HepG2 (cell line): ENCODE measurements at regions not wholly inside any gene's neighbourhood (a gene's known extent, or its start where the extent isn't known, plus 50 kb on each side); places are given as distances from the start of the nearest gene placed in this dataset.

ENCODE experiments used
- ATAC-seq: fragments of 200-7000 bp; cut with Tn5 transposase; 3 replicates; pipeline ENCODE4 v1.9.1; 2020; ENCODE audit warnings: mild to moderate bottlenecking, moderate library complexity
- BruUV-seq: library from RNA; stranded (reverse); fragments of 400-500 nt; replicated peaks from 2 replicates; lab custom pipeline; 2021; lab: Mats Ljungman, UMichigan
- CTCF ChIA-PET: fragments of 300-600 bp; formaldehyde crosslinking; extraction: SDS; loops from one replicate; lab custom pipeline; 2021; ENCODE audit warnings: low total read pairs, inconsistent platforms, low intra/inter-chr PET ratio; lab: Yijun Ruan, JAX
- POLR2A ChIA-PET: fragments of 350-600 bp; sonication (Branson Sonifier 250); formaldehyde crosslinking; loops from one replicate; lab custom pipeline; 2020; ENCODE audit warnings: antibody characterized with exemption, inconsistent platforms; lab: Yijun Ruan, JAX
- DNase-seq: peaks from one replicate; pipeline ENCODE4 v3.0.0-alpha.2; 2015; ENCODE audit warnings: low spot score
- FAIRE-seq: peaks from 3 replicates; lab custom pipeline; 2011; peaks lifted over from hg19 to GRCh38; lab: Jason Lieb, UNC
- H2AFZ ChIP-seq: one replicate; pipeline ENCODE4 v1.6.1; 2011; ENCODE audit warnings: low read length, inconsistent platforms
- H3K27ac ChIP-seq: fragments of 300-600 bp; 3 replicates; pipeline ENCODE4 v1.8.0; 2011; ENCODE audit warnings: mixed run types, mild to moderate bottlenecking, mixed read lengths, low read length, inconsistent platforms; ENCODE audit not compliant: insufficient read depth; ENCODE audit errors: extremely low read length
- H3K27me3 ChIP-seq, 2 experiments: fragments of 200-600 bp in 1 of 2; 2 replicates in 1 of 2; 3 replicates in 1 of 2; pipeline versions ENCODE4 v1.6.0 to v1.8.0; 2011; ENCODE audit warnings: low read length in 2 of 2, mild to moderate bottlenecking in 2 of 2, moderate library complexity in 2 of 2, inconsistent platforms in 1 of 2; ENCODE audit not compliant: insufficient read depth in 2 of 2, control insufficient read depth in 1 of 2
- H3K36me3 ChIP-seq, 2 experiments: fragments of 200-600 bp in 1 of 2; replicated peaks in 1 of 2; 2 replicates in 1 of 2; 3 replicates in 1 of 2; pipeline versions ENCODE4 v1.5.1 to v1.8.0; 2011; ENCODE audit warnings: low read length in 2 of 2, inconsistent platforms in 1 of 2; ENCODE audit not compliant: insufficient read depth in 2 of 2, control insufficient read depth in 1 of 2
- H3K4me1 ChIP-seq: 2 replicates; pipeline ENCODE4 v1.5.1; 2012; ENCODE audit warnings: low read length, inconsistent platforms; ENCODE audit not compliant: insufficient read depth
- H3K4me2 ChIP-seq: 2 replicates; pipeline ENCODE4 v1.6.0; 2011; ENCODE audit warnings: low read depth, low read length, inconsistent platforms
- H3K4me3 ChIP-seq, 3 experiments: fragments of 200-600 bp in 1 of 3; sonication (generic), shearing (Covaris generic) in 1 of 3; replicated peaks in 1 of 3; 2 replicates each; pipeline ENCODE4 v1.5.1; 2011 to 2016; ENCODE audit warnings: low read length in 3 of 3, inconsistent platforms in 2 of 3, low read depth in 2 of 3, mild to moderate bottlenecking in 2 of 3, control low read depth in 1 of 3, mixed read lengths in 1 of 3; ENCODE audit not compliant: insufficient read depth in 1 of 3
- H3K79me2 ChIP-seq: one replicate; pipeline ENCODE4 v1.6.1; 2011; ENCODE audit warnings: low read length, inconsistent platforms; ENCODE audit not compliant: insufficient read depth
- H3K9ac ChIP-seq: 2 replicates; pipeline ENCODE4 v1.6.0; 2011; ENCODE audit warnings: mild to moderate bottlenecking, low read depth, low read length, inconsistent platforms; ENCODE audit not compliant: insufficient read depth
- H3K9me3 ChIP-seq: 2 replicates; pipeline ENCODE4 v1.5.1; 2012; ENCODE audit warnings: mild to moderate bottlenecking, low read length
- H4K20me1 ChIP-seq: 2 replicates; pipeline ENCODE4 v1.6.0; 2011; ENCODE audit warnings: inconsistent platforms, mild to moderate bottlenecking, low read length, moderate library complexity; ENCODE audit not compliant: insufficient read depth
- FOXO1 ChIP-seq: sonication (generic); formaldehyde crosslinking; IDR thresholded peaks from 2 replicates; pipeline ENCODE4 v1.4.0; 2020; ENCODE audit warnings: missing genetic modification reagents
- MAFK ChIP-seq, 2 experiments: IDR thresholded peaks in 1 of 2; conservative IDR thresholded peaks in 1 of 2; 2 replicates each; pipeline ENCODE4 v1.6.1; 2011; ENCODE audit warnings: improper control_type of control experiment in 2 of 2, low read length in 2 of 2
- POLR2AphosphoS2 ChIP-seq: IDR thresholded peaks from 2 replicates; pipeline ENCODE4 v1.6.1; 2011; ENCODE audit warnings: low read depth, low read length, improper control_type of control experiment
- REL ChIP-seq: sonication (generic); formaldehyde crosslinking; conservative IDR thresholded peaks from 2 replicates; pipeline ENCODE4 v1.8.0; 2022; ENCODE audit warnings: mild to moderate bottlenecking, missing genetic modification reagents, moderate library complexity
- TOPORS ChIP-seq: sonication (generic); formaldehyde crosslinking; IDR thresholded peaks from 2 replicates; pipeline ENCODE4 v1.8.0; 2023; ENCODE audit warnings: mild to moderate bottlenecking, missing genetic modification reagents
- ZBTB26 ChIP-seq: IDR thresholded peaks from 2 replicates; pipeline ENCODE4 v1.6.1; 2016; ENCODE audit warnings: missing compliant biosample characterization, missing genetic modification reagents, borderline replicate concordance
- ZNF121 ChIP-seq: sonication (generic); formaldehyde crosslinking; IDR thresholded peaks from 2 replicates; pipeline ENCODE4 v1.5.0; 2020; ENCODE audit warnings: mild to moderate bottlenecking, missing genetic modification reagents
- ZNF44 ChIP-seq: sonication (generic); formaldehyde crosslinking; IDR thresholded peaks from 2 replicates; pipeline ENCODE4 v1.5.1; 2020; ENCODE audit warnings: mild to moderate bottlenecking, missing genetic modification reagents
- WGBS: methylation state at CpG from one replicate; pipeline ENCODE4 v1.1.6; 2017; ENCODE audit warnings: low lambda C conversion rate; 5-methylcytosine and 5-hydroxymethylcytosine counted together
- in situ Hi-C: cut with HindIII; loops from 2 replicates; pipeline ENCODE4 v1.10.0; 2017; ENCODE audit warnings: low pct_unique_long_range_greater_than_20kb; ENCODE audit not compliant: extremely low pct_ligation_motif_present
- intact Hi-C: fragments of 100-400 bp; cut with micrococcal nuclease; formaldehyde crosslinking; loops from one replicate; pipeline ENCODE4 v1.10.0; 2022; ENCODE audit not compliant: unreplicated experiment

- no peak overlapping the region for H3K4me2 ChIP-seq
- FAIRE-seq (no peak), DNase-seq (no peak), ATAC-seq (no peak)
- ChIA-PET POLR2A (no interaction called here), CTCF (interaction anchor here (1.6 kb wide), 1 partner anchor 388 kb away, joined by 4 read pairs; no protein-coding TSS in a partner anchor)
- H4K20me1 ChIP-seq: no peaks in the 10 kb centered on the region
- no peaks in the 10 kb centered on the region for H3K9me3 ChIP-seq
- no peaks in the 10 kb centered on the region for H3K27me3 ChIP-seq
- H3K4me3 ChIP-seq: no peak overlapping the region
- H3K79me2 ChIP-seq: no peaks in the 10 kb centered on the region
- TF ChIP-seq ZNF121 (CRISPR knock-in tag): peak; percentile 54; the same call in 1 of the 2 replicates
- no peak for TF ChIP-seq POLR2AphosphoS2
- no peak for TF ChIP-seq ZNF44
- no peak for TF ChIP-seq REL (CRISPR knock-in tag)
- no peak for TF ChIP-seq ZBTB26 (CRISPR knock-in tag)
- BruUV-seq: no TSS peak
- H3K4me1 ChIP-seq: peaks cover 17% of the 10 kb centered on the region
- in situ Hi-C loops: loop anchor here (5.0 to 25.0 kb wide), 3 partner anchors 169 to 1064 kb away; no protein-coding TSS in a partner anchor
- no peak overlapping the region for H2AFZ ChIP-seq
- no peak overlapping the region for H3K9ac ChIP-seq
- intact Hi-C loops: loop anchor here (5.0 kb wide), 2 partner anchors 64 to 1064 kb away; no protein-coding TSS in a partner anchor
- no peaks in the 10 kb centered on the region for H3K36me3 ChIP-seq
- no peak overlapping the region for H3K27ac ChIP-seq
Measured at GRCh38 chr12:76622915-76623314, 63.3 kb upstream of the OSBPL8 start.

- no TSS peak for BruUV-seq
- Histone ChIP-seq H3K9ac (no peak overlapping the region), H4K20me1 (no peaks in the 10 kb centered on the region), H3K27ac (no peak overlapping the region), H3K4me1 (peaks cover 13% of the 10 kb centered on the region), H3K36me3 (no peaks in the 10 kb centered on the region), H3K9me3 (no peaks in the 10 kb centered on the region)
- ChIA-PET POLR2A (no interaction called here), CTCF (interaction anchor here (1.6 kb wide), 1 partner anchor 387 kb away, joined by 4 read pairs; no protein-coding TSS in a partner anchor)
- no peak for ATAC-seq
- TF ChIP-seq MAFK (conservative IDR thresholded peaks at IDR 0.05 in 1 of 2, IDR thresholded peaks at IDR 0.05 in 1 of 2; ENCODE audit: low read length in 2 of 2) (0 out of 4 replicates have a peak, but pooled peaks have one; percentile 13 to 16), FOXO1 (CRISPR knock-in tag) (no peak), TOPORS (CRISPR knock-in tag) (no peak)
- TF ChIP-seq, all 625 proteins: peak for 1
- DNase-seq (no peak), FAIRE-seq (no peak)
- no peaks in the 10 kb centered on the region for H3K79me2 ChIP-seq
- H2AFZ ChIP-seq: no peak overlapping the region
- H3K27me3 ChIP-seq: no peaks in the 10 kb centered on the region
- no peak overlapping the region for H3K4me3 ChIP-seq
- 90% methylated on average over 1 of the region's 2 CpGs for WGBS
- no peak overlapping the region for H3K4me2 ChIP-seq
- intact Hi-C loops (loop anchor here (5.0 kb wide), 2 partner anchors 63 to 1063 kb away; no protein-coding TSS in a partner anchor), in situ Hi-C loops (loop anchor here (5.0 to 25.0 kb wide), 3 partner anchors 168 to 1063 kb away; no protein-coding TSS in a partner anchor)
Measured at GRCh38 chr12:76623931-76624330, 64.4 kb upstream of the OSBPL8 start.
